ENCODE measurements at regions not wholly inside any gene's neighbourhood (a gene's known extent, or its start where the extent isn't known, plus 50 kb on each side); places are given as distances from the start of the nearest gene placed in this dataset.

- no peak for DNase-seq
Observed at GRCh38 chr20:56932575-56933330, 303.6 kb downstream of the TFAP2C start.

DNA sequence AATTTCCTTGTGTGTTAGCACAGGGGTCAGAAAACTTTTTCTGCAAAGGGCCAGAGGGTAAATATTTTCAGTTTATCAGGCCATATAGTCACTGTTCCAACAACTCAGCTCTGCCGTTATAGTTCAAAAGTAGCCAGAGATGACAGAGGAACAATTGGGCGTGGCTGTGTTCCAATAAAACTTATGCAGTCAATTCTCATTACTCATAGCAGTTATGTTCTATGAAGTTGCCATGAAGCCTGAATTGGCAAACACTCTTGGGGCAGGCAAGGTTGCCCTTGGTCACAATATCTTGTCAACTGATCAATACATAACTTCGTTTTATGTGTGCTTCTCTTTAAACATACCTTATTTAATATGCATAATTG, 304.2 kb downstream of the TFAP2C start:
- no peak for DNase-seq

- no peak for DNase-seq
Observed at GRCh38 chr20:56934888-56935287, 305.8 kb downstream of the TFAP2C start.

GRCh38 chr20:56940466-56940865, 311.4 kb downstream of the TFAP2C start:
- DNase-seq: no peak

GRCh38 chr20:56941101-56941686, 312.1 kb downstream of the TFAP2C start:
- no peak for DNase-seq

DNA sequence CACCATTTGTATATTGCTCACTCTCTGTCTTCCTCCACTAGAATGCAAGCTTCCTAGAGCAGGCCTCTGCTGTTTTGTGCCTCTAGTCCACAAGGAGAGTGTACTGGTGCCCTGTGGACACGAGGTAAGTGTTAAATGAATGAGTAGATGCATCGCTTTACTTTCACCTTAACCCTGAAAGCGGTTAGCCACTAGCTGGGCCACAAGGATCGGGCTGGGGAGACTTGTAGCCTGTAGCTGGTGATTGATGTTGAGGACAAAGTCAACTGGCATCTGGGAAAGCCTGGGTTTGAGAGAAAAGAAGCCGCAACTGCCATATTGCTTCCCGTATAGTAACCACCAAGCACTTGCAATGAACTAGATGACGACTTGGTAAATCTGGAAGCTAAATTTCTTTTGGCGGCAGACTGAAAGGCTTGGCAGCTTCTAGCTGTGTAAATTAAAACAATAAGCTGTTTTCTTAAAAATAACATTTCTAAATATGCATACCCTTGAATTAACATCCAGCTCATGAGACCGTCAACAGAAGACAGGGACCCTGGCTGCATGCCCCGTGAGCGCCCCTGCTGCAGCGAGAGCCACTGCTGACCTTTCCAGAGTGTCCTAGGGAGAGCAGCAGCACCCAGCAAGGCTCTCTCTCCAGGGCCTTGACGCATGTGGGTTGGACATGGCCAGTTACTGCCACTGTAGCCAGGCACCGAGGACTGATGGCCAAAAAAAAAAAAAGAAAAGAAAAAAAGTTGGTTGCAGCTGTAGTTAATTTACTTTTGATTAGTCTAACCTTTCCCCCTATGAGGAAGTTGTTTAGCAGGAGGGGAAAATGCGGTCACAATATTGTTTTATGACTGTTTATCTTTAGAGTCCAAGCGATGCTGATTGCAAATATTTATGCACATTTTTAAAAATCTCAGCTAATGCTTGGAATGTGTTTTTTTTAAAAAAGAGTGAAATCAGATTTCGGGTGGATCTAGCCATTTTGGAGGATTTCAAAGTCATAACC, 315.1 kb downstream of the TFAP2C start:
- DNase-seq: no peak

- DNase-seq: no peak
Observed at GRCh38 chr20:56945057-56945456, 316.0 kb downstream of the TFAP2C start.

- DNase-seq: no peak
Observed at GRCh38 chr20:56945901-56946300, 316.8 kb downstream of the TFAP2C start.

DNA sequence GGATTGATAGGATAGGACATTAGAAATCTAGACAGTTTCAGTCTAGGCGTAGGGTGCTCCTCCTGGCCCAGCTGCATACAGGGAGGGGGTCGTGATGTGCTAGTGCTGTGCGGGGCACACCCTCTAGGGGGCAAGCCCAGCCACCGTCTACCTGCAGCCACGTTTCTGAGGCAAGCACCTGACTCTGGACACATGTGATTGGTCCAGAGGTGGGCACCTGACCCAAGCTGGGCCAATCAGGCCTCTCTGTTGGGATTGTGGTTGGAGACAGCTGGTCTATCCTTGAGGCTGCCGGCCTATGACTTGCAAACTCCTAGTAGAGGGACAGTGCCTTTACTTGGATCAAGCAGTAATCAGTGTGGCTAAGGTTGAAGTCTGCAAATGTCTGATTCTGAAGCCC, 317.1 kb downstream of the BMP7 start:
- DNase-seq: no peak

DNA sequence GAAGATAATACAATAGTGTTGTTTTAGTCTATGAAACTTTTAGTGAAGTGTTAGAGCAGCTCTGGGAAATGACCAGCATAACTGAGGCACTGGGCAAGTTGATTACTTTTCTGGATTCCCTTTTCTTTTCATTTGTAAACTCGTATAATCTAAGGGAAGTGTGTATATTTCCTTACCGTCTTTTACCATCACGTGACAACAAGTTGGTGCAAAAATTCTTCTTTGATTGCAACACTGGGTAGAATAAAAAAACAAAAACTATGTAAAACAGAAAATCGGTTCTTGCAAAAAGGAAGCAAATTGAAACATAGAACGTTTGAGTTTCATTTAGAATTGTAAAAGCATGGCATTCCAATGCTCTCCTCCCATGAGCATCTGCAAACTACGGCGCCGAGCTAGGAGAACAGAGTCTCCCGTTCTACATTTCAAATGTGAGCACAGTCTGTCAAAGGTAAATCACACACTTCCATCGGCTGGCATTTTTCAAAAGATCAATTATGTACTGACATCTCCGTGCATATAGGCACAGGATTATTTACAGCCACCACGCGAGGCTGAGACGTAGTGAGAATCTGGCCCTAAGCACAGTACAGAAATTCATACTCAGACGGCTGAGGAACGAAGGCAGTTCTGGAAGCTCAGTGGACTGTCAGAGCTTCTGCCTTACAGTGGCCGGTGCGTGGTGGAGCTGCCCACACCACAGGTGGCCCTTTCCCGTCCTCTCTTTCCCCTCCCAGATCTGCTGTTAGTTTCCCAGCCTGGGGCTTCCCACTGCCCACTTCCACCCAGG, 314.0 kb downstream of the BMP7 start:
- DNase-seq: no peak

DNA sequence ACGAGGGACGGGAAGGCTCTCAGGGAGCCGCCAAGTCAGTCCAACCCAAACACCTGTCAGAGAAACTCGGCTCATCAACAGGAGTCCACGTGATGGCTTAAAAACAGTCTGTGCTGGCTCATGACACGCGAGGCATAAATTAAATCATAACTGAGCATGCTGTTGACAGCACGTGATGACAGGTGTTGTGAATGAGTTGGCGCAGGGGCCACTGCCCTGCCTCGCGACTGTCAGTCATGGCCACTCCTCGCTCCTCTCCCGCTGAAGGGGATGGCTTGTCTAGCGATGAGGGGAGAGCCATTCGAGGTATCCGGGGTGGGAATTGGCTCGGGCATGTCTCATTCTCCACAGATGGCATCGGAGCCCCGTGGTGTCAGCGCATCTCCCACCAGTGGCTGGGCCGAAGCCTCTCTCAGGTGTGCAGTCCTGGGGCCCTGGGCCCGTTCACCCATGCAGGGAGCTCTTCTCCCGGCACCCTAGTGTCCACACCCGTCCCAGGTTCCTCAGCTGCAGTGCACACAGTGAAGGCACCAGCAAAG, 313.3 kb downstream of the BMP7 start:
- no peak for DNase-seq

DNA sequence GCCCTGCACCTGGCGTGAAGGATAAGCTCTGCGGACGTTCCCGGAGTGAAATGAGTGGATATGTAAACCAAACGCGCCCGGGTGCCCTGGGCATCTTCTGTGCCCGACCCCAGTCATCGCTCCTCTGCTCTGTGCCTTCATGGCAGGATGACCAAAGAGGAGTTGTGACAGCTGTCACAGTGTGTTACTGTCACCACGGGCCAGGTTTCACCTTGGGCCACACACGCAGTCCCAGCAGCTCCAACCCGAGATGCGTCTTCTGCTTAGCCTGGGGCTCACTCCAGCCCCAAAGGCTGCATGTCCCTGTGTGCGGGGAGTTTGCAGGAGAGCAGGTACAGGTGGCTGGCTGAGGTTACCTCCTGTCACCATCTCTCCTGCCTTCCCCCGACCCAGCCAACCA, 311.6 kb downstream of the BMP7 start:
- no peak for DNase-seq

GRCh38 chr20:56955680-56956079, 310.8 kb downstream of the BMP7 start:
- no peak for DNase-seq

GRCh38 chr20:56956534-56956933, 309.9 kb downstream of the BMP7 start:
- no peak for DNase-seq

DNA sequence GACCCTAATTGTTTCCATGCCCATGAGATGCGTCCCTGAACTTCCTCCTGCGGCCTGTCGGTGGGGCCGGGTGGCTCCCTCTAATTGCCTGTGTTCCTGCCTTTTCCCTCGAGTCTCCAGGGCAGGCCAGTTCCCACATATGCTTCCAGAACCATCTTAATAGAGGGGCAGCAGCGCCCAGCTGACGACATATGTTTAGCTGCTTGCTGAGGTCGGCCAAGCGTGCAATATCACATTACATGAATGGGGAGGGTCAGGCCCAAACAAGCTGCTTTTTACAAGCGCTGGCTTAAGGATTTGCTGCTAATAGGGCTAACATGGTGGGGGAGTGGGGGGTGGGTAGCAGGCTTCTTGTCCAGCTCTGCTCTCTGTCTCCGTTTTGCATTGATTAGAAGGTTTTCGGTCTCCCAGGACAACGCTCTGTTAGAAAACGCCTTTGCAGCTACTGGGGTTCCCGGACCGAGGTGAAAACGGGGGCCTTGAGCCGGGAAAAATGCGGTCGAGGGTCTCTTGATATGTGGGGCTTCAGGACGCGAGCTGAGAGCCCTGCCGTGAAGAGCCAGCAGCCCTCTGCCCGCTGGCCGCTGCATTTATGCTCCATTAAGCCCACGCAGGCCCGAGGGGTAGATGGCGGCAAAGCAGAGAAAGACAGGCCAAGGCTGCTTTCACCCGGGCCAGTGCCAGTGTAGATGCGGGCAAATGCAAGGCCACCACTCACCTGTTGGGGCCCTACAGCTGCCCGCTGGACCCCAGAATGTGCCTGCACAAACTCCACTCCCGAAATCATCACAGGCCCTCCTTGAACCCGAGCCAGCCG, 308.5 kb downstream of the BMP7 start:
- no peak for DNase-seq

DNA sequence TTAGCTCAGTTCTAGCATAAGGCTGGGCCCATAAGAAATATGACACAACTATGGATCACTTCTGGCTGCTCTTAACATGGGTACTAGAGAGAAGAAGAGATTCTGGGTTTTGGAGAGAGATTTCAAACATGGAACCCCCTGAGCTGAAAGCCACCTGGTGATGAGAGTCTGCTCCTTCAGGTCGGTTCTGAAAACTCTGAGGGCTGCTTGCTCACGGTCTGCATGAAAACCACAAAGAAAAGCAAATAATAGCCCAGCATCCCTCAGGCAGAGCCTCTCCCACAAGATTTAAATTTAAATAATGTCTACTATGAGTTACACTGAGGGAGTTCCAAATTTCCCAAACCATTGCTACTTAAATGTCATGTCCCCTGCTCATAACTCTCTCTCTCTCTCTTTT, 301.5 kb downstream of the BMP7 start:
- DNase-seq: no peak

GRCh38 chr20:56967916-56968315, 298.5 kb downstream of the BMP7 start:
- DNase-seq: no peak

DNA sequence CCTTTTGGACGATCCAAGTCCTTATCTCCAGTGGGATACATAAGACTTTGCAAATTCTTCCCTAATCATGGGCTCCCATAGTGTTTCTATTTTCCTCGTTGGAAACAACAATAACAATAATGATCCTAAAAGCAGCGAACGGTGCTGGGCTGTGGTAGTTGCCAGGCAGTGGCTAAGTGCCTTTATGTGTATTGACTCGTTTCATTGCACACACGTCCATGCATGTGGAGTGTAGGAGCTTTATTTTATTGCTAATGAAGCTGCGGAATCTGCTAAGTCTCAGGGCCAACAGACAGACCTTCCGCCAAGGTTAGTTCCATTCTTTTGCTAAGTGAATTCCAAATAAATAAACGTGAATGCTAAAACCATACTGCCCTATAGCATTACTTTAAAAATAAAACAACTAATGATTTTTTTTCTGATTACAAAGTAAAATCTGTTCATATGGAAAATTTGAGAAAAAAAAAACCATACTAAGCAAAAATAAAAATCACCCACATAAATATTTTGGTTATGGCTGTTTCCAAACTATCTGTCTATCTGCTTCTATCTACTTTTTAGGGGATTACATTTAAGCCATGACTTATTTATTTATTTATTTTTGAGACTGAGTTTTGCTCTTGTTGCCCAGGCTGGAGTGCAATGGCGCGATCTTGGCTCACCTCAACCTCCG, 297.9 kb downstream of the BMP7 start:
- DNase-seq: no peak

GRCh38 chr20:56974499-56975250, 291.8 kb downstream of the BMP7 start:
- peak; percentile 7 for DNase-seq

DNA sequence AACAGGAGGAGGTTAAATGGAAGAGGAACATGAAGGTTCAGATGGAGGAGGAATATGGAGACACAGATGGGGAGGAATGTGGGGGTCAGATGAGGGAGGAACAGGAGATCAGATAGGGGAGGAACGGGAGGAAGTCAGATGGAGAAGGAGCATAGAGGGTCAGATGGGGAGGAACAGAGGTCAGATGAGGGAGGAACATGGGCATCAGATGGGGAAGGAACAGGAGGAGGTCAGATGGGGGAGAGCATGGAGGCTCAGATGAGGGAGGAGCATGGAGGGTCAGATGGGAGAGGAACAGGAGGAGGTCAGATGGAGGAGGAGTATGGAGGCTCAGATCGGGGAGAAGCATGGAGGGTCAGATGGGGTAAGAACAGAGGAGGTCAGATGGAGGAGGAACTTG, 290.6 kb downstream of the BMP7 start:
- no peak for DNase-seq
